ENCODE measurements at regions not wholly inside any gene's neighbourhood (a gene's known extent, or its start where the extent isn't known, plus 50 kb on each side); places are given as distances from the start of the nearest gene placed in this dataset.
"Not testable (repeated sequence)": the region's sequence is repeated elsewhere in the genome, so short reads cannot be mapped to it uniquely, and the experiment has no call there.

DNA sequence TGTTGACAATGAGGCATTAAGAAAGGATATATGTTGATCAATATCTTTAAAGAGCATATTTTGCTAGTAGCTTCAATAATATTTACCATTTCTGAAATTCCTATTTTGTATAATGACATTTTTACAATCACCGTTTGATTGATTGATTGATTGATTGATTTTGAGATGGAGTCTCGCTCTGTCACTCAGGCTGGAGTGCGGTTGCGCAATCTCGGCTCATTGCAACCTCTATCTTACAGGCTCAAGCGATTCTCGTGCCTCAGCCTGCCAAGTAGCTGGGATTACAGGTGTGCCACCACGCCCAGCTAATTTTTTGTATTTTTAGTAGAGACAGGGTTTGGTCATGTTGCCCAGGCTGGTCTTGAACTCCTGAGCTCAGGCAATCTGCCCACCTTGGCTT is 150.9 kb upstream of the TEX13D start:
- WGBS, 2 donors = 86% methylated on average over 8 of the region's 8 CpGs
- ATAC-seq (ENCODE audit: insufficient read depth, low FRiP score); H3K36me3 ChIP-seq (ENCODE audit: control insufficient read depth in 4 of 4, insufficient read depth in 4 of 4, low read length in 4 of 4): not testable (repeated sequence)

DNA sequence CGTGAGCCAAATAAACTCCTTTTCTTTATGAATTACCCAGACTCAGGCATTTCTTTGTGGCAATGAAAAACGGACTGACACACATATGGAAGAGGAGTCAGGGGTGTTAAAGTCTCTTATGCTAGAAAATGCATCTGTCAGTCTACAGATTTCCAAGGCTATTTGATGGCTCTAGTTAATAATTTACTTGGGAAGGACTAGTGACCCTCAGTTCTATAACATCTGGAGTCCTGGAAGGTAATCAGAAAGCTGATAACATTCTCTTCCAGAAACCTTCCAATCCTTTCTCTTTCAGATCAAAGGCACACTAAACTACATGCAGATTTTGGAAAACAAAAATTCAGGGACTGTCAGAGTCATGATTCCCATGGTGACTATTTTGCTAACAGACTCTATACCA is 142.0 kb upstream of the TEX13D start:
- ATAC-seq (ENCODE audit: insufficient read depth, low FRiP score) (no peak), DNase-seq (no peak)
- 65 to 97% methylated on average over 2 of the region's 2 CpGs for whole genome bisulfite sequencing, 2 donors

More for the DNA sequence above, 150.9 kb upstream of the TEX13D start:
- H3K9me3 ChIP-seq (ENCODE audit: control insufficient read depth in 4 of 4, insufficient read depth in 3 of 4, low read length in 3 of 4); H3K4me3 ChIP-seq; H3K27ac ChIP-seq (ENCODE audit: low read depth in 1 of 2, low read length in 1 of 2); DNase-seq; H3K9ac ChIP-seq (ENCODE audit: insufficient read depth in 1 of 2, low read length in 2 of 2); H3K27me3 ChIP-seq (ENCODE audit: control insufficient read depth in 3 of 3, insufficient read depth in 3 of 3, low read length in 2 of 3); H3K4me1 ChIP-seq (ENCODE audit: control insufficient read depth in 5 of 5, insufficient read depth in 5 of 5, low read length in 5 of 5): not testable (repeated sequence)

DNA sequence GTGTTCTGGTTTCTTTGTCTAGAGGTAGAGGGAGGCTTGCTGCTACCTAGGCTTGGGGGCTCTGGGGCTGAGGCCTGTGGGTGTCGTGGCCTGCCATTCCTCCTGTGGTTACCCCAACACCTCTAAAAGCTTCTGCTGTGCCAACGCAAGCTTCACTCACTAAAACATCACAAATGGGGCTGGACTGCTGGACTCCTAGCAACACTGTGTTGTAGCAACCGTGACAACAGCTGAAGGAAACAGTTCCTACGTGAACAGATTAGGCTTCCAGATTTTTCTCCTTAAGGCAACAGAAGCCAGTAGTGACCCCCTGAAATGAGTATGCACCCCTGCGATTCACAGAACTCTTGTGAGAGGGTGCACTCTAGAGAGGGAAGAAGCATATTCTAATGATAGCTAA is 138.3 kb upstream of the TEX13D start:
- Histone ChIP-seq H3K4me1 (ENCODE audit: control insufficient read depth in 5 of 5, insufficient read depth in 5 of 5, low read length in 5 of 5) (peaks cover 0 to 7% (median 0%) of the 10 kb centered on the region in 5 donors), H3K27me3 (ENCODE audit: control insufficient read depth in 3 of 3, insufficient read depth in 3 of 3, low read length in 2 of 3) (no peaks in the 10 kb centered on the region), H3K27ac (ENCODE audit: low read depth in 1 of 2, low read length in 1 of 2) (peak overlapping the region in 1 of 2 donors; percentile 1), H3K4me3 (no peak overlapping the region), H3K9me3 (ENCODE audit: control insufficient read depth in 4 of 4, insufficient read depth in 3 of 4, low read length in 3 of 4) (peaks cover 0 to 2% (median 0%) of the 10 kb centered on the region in 4 donors), H3K36me3 (ENCODE audit: control insufficient read depth in 4 of 4, insufficient read depth in 4 of 4, low read length in 4 of 4) (no peaks in the 10 kb centered on the region), H3K9ac (ENCODE audit: insufficient read depth in 1 of 2, low read length in 2 of 2) (no peak overlapping the region)
- WGBS, 2 donors = 47 to 54% methylated on average over 5 of the region's 5 CpGs
- no peak for ATAC-seq (ENCODE audit: insufficient read depth, low FRiP score)
- TF ChIP-seq, protein P1, sequence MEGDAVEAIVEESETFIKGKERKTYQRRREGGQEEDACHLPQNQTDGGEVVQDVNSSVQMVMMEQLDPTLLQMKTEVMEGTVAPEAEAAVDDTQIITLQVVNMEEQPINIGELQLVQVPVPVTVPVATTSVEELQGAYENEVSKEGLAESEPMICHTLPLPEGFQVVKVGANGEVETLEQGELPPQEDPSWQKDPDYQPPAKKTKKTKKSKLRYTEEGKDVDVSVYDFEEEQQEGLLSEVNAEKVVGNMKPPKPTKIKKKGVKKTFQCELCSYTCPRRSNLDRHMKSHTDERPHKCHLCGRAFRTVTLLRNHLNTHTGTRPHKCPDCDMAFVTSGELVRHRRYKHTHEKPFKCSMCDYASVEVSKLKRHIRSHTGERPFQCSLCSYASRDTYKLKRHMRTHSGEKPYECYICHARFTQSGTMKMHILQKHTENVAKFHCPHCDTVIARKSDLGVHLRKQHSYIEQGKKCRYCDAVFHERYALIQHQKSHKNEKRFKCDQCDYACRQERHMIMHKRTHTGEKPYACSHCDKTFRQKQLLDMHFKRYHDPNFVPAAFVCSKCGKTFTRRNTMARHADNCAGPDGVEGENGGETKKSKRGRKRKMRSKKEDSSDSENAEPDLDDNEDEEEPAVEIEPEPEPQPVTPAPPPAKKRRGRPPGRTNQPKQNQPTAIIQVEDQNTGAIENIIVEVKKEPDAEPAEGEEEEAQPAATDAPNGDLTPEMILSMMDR (IDR thresholded peaks at IDR 0.05; ENCODE audit: control extremely low read depth, extremely low read depth) = no peak
- DNase-seq = peak; percentile 75 to 84 (median 84)

More for the DNA sequence above, 142.0 kb upstream of the TEX13D start:
- TF ChIP-seq, protein P1 (IDR thresholded peaks at IDR 0.05; ENCODE audit: control extremely low read depth, extremely low read depth) = no peak
- H3K27me3 ChIP-seq (ENCODE audit: control insufficient read depth in 3 of 3, insufficient read depth in 3 of 3, low read length in 2 of 3) = no peaks in the 10 kb centered on the region
- H3K27ac ChIP-seq (ENCODE audit: low read depth in 1 of 2, low read length in 1 of 2) = no peak overlapping the region
- H3K36me3 ChIP-seq (ENCODE audit: control insufficient read depth in 4 of 4, insufficient read depth in 4 of 4, low read length in 4 of 4) = no peaks in the 10 kb centered on the region
- no peak overlapping the region for H3K4me3 ChIP-seq
- H3K9me3 ChIP-seq (ENCODE audit: control insufficient read depth in 4 of 4, insufficient read depth in 3 of 4, low read length in 3 of 4) = no peaks in the 10 kb centered on the region
- peaks cover 0 to 7% (median 0%) of the 10 kb centered on the region in 5 donors for H3K4me1 ChIP-seq (ENCODE audit: control insufficient read depth in 5 of 5, insufficient read depth in 5 of 5, low read length in 5 of 5)
- H3K9ac ChIP-seq (ENCODE audit: insufficient read depth in 1 of 2, low read length in 2 of 2) = no peak overlapping the region

DNA sequence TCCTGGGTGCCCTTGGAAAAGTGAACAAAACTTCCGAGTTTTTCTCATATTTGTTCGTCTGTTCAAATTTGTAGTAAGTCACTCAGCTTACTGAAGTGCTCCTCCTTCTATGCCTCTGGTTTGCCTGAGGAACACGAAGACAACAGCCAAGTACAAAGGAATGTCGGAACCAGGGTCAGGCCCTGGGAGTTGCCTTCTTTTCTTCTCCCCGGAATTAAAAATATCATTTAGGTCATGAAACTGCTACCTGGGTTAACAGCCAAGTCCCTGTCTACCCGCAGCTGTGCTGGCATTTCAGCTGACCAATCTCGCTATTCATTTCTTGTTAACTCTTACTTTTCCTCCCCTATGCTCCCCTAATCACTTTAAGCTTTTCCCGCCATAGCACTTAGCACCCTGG is 137.6 kb upstream of the TEX13D start:
- TF ChIP-seq, protein P1 (IDR thresholded peaks at IDR 0.05; ENCODE audit: control extremely low read depth, extremely low read depth) = no peak
- Histone ChIP-seq H3K27ac (ENCODE audit: low read depth in 1 of 2, low read length in 1 of 2) (no peak overlapping the region), H3K9me3 (ENCODE audit: control insufficient read depth in 4 of 4, insufficient read depth in 3 of 4, low read length in 3 of 4) (peaks cover 0 to 2% (median 0%) of the 10 kb centered on the region in 4 donors), H3K36me3 (ENCODE audit: control insufficient read depth in 4 of 4, insufficient read depth in 4 of 4, low read length in 4 of 4) (no peaks in the 10 kb centered on the region), H3K4me3 (no peak overlapping the region), H3K4me1 (ENCODE audit: control insufficient read depth in 5 of 5, insufficient read depth in 5 of 5, low read length in 5 of 5) (peaks cover 0 to 7% (median 0%) of the 10 kb centered on the region in 5 donors), H3K9ac (ENCODE audit: insufficient read depth in 1 of 2, low read length in 2 of 2) (no peak overlapping the region), H3K27me3 (ENCODE audit: control insufficient read depth in 3 of 3, insufficient read depth in 3 of 3, low read length in 2 of 3) (no peaks in the 10 kb centered on the region)
- WGBS, 2 donors = 48 to 56% methylated on average over 7 to 8 of the region's 8 CpGs
- ATAC-seq (ENCODE audit: insufficient read depth, low FRiP score) = no peak
- DNase-seq = peak; percentile 32 to 47 (median 43)

Data from lung (tissue), 11 donors.